ENCODE measurements at regions not wholly inside any gene's neighbourhood (a gene's known extent, or its start where the extent isn't known, plus 50 kb on each side); places are given as distances from the start of the nearest gene placed in this dataset.

DNA sequence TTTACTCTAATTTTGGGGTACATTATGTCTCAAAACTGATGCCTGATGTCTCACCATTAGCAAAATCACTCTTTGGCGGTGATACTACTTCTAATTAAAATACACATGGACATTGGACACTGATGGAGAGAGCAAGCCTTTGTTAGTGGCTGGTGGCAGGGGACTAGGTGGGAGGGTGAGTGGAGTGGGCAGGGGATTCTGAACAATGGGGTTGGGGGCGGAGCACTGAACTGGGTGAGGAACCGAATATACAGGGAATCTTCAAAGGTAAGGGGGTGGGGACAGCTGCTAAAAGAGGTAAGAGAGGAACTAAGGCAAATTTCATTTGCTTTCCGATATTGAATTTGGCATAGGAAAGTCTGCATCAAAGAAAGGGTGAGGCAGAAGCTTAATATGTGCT lies 88.8 kb downstream of the CARTPT start:
- TF ChIP-seq, protein P1, sequence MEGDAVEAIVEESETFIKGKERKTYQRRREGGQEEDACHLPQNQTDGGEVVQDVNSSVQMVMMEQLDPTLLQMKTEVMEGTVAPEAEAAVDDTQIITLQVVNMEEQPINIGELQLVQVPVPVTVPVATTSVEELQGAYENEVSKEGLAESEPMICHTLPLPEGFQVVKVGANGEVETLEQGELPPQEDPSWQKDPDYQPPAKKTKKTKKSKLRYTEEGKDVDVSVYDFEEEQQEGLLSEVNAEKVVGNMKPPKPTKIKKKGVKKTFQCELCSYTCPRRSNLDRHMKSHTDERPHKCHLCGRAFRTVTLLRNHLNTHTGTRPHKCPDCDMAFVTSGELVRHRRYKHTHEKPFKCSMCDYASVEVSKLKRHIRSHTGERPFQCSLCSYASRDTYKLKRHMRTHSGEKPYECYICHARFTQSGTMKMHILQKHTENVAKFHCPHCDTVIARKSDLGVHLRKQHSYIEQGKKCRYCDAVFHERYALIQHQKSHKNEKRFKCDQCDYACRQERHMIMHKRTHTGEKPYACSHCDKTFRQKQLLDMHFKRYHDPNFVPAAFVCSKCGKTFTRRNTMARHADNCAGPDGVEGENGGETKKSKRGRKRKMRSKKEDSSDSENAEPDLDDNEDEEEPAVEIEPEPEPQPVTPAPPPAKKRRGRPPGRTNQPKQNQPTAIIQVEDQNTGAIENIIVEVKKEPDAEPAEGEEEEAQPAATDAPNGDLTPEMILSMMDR (conservative IDR thresholded peaks at IDR 0.05), result no peak
- no peak for TF ChIP-seq ZFX (IDR thresholded peaks at IDR 0.05)

Data from C4-2B (cell line).